DMS 273 (cell line): ENCODE measurements at regions not wholly inside any gene's neighbourhood (a gene's known extent, or its start where the extent isn't known, plus 50 kb on each side); places are given as distances from the start of the nearest gene placed in this dataset.
"Not testable (repeated sequence)": the region's sequence is repeated elsewhere in the genome, so short reads cannot be mapped to it uniquely, and the experiment has no call there.

ENCODE experiments used
- DNase-seq: peaks from one replicate; lab custom pipeline; 2025; ENCODE audit not compliant: unreplicated experiment; lab: John Stamatoyannopoulos, UW

DNA sequence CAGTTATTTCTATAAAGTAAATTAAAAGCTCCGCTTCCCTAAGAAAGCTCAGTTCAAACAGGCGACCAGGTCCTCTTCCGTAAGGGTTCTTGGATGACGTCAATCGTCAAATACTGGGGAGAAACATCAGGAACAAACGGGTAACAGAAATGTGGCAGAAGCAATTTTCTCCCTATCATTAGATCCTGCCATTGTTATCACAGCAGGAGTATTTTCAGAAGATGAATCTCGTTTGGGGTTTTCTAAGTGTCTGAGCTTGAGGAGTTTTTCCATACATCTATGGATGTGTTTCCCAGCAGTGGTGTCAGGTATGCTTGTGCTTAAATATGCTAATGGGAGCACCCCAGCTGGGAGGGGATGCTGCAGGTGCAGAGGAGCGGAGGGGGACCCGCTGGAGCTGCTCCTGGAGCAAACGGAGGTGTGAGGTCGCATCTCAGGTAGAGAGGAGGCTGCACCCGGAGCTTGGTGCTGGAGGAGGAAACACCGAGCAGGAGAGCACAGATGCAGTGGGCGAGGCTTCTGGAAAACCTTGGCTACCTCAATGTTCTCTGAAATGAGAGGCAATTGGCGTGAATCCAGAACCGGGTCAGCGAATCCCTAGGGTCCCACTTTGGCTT, 795.5 kb downstream of the AACS start:
- DNase-seq, result no peak

DNA sequence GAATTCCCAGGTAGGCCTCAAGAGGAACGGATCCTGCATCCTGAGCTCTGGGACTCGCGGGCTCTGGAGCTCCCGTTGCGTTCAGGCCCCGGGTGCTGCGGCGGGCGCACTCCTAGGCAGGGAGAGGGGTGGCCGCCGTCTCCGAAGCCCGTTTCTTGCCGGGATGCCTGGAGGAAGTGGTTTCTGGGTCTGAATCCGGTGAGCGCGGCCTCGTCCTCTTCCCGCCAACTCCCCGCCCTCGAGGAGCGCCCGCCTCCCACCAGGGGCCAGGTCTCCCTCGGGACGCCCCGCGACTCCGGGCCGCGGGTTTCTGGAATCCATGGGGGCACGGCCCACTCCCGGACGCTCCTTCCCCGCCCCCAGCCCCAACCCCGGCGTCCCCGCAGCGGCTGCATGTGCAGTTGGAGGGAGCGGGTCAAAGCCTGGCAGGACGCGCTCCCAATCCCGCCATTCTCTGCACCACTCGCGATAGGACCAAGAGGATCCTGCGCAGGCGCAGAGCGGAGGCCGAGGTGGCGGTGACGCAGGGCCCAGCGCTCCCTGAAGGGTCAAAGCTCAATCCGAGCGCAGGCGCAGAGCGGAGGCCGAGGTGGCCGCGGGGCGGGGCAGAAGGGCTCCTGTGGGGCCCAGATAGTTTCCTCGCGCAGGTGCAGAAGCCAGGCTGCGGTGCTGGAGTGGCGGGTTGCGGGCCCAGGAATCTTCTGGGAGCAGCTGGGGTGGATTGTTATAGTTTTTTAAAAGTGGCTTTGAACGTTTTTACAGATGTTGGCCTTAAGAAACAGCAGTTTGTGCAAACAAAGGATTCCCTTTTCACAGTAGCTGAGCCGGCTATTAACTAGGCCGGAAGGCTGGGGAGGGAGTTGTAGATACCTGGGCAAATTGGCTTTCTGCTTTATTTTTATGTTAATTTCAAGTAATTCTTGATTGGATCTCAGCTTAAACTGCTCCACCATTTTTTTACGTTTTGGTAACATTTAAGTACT, 796.4 kb downstream of the AACS start:
- DNase-seq, result no peak

DNA sequence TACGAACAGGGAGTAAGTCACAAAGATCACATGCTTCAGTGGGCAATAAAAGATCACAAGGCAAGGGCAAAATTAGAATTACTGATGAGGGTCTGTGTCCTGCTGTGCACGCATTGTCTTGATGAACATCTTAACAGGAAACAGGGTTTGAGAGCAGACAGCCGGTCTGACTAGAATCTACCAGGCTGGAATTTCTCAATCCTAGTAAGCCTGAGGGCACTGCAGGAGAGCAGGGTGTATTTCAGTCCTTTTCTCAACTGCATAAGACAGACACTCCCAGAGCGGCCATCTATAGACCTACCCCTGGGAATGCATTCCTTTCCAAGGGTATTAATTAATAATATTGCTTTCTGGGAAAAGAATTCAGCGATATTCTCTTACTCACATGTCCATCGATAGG, 800.0 kb downstream of the AACS start:
- DNase-seq, result not testable (repeated sequence)

DNA sequence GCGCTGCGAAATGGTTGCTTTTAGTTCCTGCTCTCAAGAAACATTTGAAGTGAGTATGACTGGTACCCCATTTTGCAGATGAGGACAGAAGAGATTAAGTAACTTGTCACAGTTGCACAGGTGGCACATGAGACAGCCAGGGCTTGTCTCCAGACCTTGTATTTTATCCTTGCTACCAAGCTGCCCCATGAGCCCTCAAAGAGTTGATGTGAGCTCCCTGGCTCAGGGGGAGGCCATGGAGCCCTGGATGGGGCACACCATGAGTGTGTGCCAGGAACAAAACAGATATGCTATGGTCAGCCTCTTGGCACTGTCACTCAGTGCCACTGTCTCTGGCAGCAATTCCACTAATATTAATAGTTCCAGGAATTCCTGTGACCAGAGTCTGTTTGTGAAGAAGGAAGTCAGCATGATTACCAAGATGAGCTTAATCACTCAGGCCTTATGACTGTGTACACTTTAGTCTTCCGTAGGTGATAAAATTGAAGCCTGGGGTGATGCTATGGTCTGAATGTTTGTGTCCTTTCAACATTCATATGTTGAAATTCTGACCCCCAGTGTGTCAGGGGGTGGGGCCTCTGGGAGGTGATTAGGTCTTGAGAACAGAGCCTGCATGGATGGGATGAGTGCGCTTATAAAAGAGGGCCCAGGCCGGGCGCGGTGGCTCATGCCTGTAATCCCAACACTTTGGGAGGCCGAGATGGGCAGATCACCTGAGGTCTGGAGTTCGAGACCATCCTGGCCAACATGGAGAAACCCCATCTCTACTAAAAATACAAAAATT, 806.8 kb downstream of the AACS start:
- no peak for DNase-seq

DNA sequence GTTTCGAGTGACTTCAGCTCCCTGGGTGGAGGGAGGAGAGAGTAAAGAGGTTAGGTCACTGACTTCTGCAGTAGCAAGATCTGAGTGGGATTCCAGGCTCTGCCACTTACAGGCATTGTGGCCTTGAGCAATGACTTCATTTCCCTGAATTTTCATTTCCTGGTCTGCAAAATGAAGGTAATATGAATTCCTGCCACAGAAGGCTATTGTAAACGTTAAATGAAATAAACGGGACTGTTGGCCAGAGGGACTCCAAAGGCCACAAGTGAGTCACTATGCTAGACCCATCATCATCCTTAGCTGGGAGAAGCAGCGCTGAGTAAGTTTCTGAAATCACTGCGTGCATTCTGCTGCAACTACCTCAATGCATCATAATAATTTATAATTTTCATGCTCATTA, 807.8 kb downstream of the AACS start:
- no peak for DNase-seq

DNA sequence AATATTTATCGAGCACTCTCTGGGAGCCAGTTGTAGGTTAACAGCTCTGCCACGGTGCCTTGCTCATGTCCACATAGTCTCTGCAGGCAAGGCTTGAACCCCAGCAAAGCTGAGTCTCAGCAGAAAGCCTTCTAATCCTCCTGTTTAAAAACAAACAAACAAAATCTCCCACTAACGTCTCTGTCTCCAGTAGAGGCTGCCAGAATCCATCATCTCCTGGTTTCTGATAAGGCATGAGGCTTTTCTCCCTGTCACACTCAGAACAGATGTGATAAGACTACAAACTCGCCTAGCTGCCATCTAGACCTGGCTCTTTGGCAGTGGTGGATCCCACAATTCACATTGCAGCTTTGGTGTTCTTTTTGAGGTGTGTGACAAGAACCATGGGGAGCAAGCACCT, 813.2 kb downstream of the AACS start:
- DNase-seq, result no peak

DNA sequence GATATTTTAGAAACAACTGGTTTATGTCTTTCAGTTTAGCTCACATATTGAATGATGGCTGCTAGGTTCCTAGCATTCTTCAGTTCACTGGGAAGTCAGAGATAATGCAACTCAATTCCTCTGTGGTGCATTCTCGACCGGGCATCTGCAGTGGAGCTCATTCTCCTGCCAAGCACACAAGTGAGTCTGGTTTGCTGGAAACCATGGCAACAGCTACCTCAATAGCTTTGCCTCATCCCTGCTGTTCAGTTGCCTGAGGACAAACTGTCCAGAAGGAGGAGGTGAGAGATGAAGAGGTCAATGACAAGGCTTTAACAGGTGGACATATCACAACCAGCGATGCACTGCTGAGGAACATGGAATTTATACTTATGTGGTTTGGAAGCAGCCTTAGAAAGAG, 816.9 kb downstream of the AACS start:
- no peak for DNase-seq

DNA sequence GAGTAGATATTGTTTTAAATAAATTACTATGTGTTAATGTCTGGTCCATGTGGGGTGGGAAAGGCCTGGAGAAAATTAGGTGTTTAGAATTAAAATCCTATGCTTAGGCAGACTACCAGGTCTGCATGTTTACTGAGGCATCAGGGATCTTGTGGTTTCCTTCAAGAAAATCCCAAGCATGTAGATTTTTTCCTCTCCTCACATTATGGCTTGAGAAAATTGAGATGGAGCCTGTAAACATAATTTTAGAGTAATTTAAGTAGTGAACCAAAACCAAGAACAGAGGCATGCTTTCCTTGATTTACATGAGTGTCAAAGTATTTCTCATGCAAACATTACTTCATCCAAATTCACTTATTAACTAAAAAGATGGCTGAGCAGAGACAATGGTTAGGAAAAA, 823.7 kb downstream of the AACS start:
- no peak for DNase-seq

DNA sequence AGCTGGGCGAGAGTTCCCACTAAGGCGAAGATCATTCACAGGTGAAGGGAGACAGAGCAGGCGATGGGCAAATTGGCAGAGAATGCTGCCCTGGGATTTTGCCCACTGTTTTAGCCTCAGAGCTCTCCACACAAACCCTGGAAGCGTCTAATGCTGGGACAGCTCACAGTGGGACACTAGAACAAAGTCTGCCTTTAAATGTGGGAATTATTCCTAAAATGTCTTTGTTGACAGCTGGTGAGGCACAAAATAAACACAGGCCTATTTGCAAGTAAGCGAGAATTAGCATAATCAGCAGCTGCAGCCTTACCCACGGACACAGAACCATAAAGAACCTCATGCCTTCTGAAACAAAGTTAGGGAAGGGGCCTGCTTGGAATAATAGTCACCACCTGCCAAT, 824.5 kb downstream of the AACS start:
- peak; percentile 40 for DNase-seq

DNA sequence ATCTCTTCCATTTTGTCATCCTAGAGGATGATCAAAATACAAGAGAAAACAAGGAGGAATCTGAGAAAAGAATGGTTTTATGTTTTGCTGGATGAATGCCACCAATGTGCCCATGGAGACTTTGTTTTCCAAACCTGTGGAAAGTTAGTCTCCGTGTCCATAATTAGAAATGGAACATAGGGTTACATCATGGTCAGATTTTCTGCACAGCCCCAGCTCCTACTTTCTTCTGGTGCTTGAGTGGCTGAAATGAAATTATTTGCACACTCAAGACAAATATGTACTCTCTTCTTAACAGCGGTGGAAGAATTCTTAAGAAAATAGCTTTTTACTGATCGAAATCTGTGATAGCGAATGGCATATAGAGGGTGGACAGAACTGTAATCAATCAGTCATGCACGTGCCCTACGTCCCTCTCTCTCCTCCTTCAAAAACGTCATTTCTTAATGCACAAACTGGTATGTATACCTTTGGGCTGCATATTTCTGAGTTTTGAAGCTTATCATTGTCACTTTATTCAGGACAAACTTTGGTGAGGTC, 825.2 kb downstream of the AACS start:
- no peak for DNase-seq

DNA sequence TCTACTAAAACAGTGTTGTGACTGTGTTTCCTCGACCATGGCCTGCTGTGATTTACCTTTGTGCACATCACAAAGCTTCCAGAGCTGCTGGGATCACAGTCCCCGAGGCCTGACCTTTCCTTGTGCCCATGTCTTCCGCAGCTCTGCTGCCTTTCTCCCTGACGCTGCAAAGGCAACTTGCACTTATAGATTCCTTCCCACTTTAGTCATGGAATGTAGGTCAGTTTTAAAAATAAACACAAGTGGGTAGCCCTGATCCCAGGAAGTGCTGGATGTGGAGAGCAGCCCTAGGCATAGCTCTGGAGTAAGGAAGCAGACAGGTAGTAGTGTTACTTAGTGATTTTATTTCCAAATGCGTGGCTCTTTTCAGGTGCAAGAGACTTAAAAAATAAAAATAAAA, 825.7 kb downstream of the AACS start:
- no peak for DNase-seq

DNA sequence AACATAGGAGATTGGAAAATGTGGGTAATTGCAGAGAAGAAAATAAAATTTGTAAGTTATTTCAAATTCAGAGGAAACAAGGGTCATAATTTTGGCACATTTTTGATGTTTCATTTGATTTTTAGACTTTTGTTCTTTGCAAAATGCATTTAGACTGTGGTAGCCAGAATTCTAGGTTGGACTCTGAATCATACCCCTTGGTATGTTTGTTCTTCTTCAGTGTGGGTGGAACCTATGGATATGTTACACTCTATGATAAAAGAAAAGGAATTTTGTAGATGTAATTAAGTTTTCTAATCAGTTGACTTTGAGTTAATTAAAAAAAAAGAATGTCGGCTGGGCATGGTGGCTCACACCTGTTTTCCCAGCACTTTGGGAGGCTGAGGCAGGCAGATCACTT, 827.0 kb downstream of the AACS start:
- DNase-seq, result no peak

DNA sequence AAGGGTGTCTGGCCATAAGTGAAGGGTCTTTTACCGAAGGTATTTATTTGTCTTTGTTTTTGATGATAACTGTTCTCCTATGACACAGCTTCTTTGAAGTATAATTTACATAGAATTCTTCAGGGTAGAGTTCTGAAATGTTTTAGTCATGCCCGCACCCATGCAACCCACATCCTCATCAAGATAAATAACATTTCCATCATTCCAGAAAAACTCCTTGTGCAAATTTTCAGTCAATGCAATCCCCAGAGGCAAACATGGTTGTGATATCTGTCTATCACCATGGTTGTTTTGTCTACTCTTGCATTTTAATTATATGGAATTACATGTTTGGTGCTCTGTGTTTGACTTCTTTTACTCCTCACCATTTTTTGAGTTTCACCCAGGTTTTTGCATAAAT, 837.8 kb downstream of the AACS start:
- no peak for DNase-seq

DNA sequence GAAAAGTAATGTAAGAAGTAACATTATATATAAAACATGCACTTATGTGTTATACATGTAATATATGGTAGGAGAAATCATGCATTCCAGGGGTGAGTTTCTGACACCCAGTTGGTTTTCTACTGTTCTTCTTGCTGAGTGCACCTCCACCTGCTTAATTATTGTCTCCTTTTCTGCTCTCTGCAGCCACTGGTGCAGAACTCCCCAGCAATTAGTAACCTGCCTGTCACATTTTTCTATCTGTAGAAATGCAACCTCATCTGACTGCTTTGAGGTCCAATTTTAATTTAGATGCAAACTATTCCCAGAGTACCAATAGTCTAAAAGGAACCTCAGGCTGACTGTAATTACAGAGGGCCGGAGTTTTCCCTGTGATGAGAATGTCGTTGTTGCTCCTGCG, 842.1 kb downstream of the AACS start:
- no peak for DNase-seq

DNA sequence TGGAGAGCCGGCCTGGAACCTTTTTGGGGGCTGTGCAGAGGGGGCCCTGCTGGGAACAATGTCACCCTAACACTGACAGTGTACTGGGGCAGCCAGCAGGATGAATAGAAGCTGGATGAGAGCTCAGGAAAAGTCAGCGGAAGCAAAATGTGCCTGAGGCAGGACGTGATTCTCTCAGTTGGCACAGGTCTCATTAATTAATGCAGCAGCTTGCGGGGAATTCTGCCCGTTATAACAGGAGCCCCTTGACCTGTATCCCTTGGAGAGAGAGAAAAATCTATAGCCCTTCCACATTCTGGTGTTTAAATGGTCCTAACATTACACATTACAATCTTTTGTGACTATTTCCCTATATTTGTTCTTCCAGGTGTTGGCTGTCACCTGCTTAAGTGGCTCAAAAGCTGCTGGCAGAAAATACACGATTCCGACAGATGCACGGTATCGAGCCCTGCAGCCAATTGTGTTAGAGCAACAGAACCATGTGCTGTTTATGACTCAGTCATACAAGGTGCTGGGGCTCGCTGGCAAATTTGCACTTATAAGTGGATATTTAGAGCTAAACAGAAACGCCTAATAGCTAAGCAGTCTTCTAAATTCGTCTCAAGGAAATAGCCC, 854.7 kb downstream of the AACS start:
- peak; percentile 33 for DNase-seq

DNA sequence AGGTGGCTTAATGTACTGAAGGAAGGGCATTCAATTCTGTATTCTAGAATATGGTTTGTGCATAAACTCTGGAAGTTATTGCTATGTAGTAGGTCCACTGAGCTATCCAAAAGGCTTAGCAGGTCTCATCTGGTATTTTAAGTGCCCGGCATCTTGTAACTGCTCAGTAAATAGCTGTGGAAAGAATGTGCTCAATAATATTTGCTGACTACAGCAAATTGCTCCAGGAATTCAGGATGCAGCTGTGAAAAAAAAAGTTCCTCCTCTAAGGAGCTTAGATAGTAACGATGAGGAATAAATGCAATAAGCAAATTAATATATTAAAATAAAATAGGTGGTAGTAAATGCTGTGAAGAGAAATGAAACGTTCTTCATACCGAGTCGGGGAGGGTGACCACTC, 857.1 kb downstream of the AACS start:
- no peak for DNase-seq

DNA sequence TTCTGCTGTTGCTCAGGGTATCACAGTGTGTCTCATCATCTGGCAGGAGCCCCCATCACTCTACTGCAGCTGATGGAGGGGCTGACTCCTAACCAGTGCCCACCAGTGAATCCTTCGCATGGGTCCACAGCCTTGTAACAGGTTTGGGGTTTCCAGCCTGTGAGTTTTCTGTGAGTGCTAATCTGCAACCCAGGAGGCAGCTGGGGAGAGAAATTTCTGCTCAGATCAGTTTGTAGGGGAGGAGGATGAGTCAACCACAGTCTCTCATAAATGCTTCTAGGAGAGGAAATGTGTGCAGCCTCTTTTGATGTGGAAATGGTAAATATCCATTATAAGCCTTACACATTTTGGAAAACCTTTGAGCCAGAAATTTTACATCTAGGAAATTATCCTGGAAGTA, 871.3 kb downstream of the AACS start:
- DNase-seq, result no peak

DNA sequence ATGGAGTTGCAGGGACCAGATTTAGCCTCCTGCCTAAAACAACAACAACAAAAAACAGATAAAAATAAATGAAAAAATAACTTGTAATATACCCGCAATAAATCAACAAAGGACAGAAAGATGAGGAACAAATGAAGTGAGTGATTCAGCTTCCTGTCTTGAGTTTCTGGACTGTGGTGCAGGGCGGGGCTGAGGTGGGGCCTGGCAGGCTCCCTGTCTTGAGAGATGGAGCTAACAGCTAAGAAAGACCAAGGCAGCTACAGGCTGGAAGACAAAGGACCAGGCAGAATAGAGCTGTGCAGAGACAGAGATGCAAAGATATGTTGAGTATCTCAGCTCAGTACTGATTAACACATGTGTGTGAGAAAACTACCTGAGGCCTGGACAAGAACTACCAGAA, 879.2 kb downstream of the AACS start:
- DNase-seq, result no peak

DNA sequence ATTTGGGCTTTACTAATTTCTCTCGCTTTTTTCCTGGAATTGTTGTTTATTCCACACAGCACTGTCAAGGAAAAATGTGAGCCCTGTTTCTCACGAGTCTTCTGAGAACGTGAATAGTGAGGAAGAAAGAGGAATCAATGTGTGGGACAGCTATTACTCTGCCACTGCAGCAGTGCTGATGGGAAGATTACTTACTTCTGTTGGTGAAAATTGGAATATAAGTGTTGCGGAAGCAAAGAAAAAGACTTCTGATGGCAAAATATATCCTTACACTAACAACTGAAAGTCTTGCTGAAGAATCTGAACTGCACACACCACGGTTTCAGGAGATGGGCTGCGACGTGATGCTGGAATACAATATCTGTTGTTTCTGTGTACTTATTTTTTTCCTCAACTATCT, 884.2 kb downstream of the AACS start:
- no peak for DNase-seq

DNA sequence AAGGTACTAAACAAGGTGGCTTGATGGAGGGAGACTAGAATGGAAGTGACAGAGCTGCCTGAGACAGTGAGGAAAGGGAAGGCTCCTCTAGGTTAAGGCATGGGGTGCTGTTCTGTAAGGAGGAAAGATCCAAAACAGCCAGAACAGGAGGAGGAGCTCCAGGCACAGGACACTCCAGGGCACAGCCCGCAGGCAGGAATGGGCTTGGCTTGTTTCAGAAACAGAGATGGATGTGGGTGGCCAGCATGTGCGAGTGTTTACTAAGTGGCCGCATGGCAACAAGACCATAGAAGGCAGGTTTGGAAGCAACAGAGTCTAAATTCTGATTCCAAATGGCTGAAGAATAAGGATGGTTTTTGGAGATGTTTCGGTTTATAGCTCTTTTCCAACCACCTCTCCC, 889.1 kb downstream of the AACS start:
- no peak for DNase-seq

DNA sequence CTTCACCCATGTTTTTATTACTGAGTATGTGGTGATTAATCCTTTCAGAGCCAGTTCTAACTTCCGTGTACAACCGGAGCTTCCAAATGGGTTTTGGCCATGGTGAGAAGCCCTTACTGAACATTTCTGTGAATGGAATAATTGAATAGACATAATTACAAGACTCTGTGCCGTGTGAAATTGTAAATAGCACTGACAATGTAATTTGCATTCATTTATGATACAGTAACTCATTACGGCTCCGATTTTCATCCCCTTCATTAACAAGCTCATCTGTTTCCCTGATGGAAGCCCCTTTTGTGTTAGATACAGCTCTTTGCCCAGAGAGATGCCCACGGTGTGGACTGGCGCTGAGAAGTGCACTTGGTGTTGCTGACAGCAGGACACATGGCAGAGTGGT, 891.0 kb downstream of the AACS start:
- DNase-seq, result no peak
